SU-DHL-6 (cell line): ENCODE measurements at regions not wholly inside any gene's neighbourhood (a gene's known extent, or its start where the extent isn't known, plus 50 kb on each side); places are given as distances from the start of the nearest gene placed in this dataset.

ENCODE experiments used
- CTCF ChIP-seq: fragments of 200-600 bp; sonication (generic); IDR thresholded peaks from one replicate; pipeline ENCODE4 v1.5.1; 2017; ENCODE audit warnings: antibody characterized with exemption, mild to moderate bottlenecking, low read length, moderate library complexity; ENCODE audit not compliant: insufficient read depth, poor library complexity, severe bottlenecking
- EZH2phosphoT487 ChIP-seq: fragments of 200-600 bp; sonication (generic), shearing (Covaris generic); conservative IDR thresholded peaks from 2 replicates; pipeline ENCODE4 v1.6.1; 2018; ENCODE audit warnings: mild to moderate bottlenecking, antibody characterized with exemption, low read length, moderate library complexity, mixed read lengths

DNA sequence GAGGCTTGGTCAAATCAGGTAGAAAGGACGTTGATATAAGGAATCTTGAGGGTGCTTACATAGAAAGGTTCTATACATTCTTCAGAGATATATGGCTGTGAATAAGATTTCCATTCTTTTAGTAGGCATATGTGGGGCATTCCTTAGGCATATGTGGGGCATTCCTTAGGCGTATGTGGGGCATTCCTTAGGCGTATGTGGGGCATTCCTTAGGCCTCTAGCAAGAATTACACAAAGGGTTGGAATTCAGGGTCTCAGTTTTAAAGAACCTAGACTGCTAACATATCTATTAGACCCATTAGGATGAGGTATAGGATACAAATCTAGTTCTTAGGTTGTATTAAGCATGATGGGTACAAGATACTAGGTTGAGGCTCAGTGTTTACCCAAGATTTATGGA, 607.8 kb downstream of the SI start:
- TF ChIP-seq CTCF (no peak), EZH2phosphoT487 (no peak)
